ENCODE measurements at regions not wholly inside any gene's neighbourhood (a gene's known extent, or its start where the extent isn't known, plus 50 kb on each side); places are given as distances from the start of the nearest gene placed in this dataset.

GRCh38 chrX:127306262-127306661, 486.7 kb downstream of the PRR32 start:
- intact Hi-C loops (cut with DNase I) = no loop called here
- peaks cover 0 to 14% (median 0%) of the 10 kb centered on the region in 11 donors for H3K9me3 ChIP-seq
- H3K4me3 ChIP-seq = no peak overlapping the region
- no peak for TF ChIP-seq CTCF (IDR thresholded peaks at IDR 0.05)
- 67 to 76% methylated on average over 7 of the region's 7 CpGs for WGBS, 2 donors
- no peaks in the 10 kb centered on the region for H3K27me3 ChIP-seq
- no peaks in the 10 kb centered on the region for H3K36me3 ChIP-seq
- no peak for DNase-seq
- ATAC-seq = no peak
- no peaks in the 10 kb centered on the region for H3K4me1 ChIP-seq
- H3K27ac ChIP-seq = no peak overlapping the region

- WGBS, 2 donors = 72 to 78% methylated on average over 1 of the region's 1 CpG
- intact Hi-C loops (cut with DNase I) = no loop called here
- no peak for TF ChIP-seq CTCF (IDR thresholded peaks at IDR 0.05)
These were observed 494.1 kb downstream of the PRR32 start for GRCh38 chrX:127313635-127314034.

GRCh38 chrX:127317159-127317558, 497.6 kb downstream of the PRR32 start:
- ATAC-seq (no peak), DNase-seq (no peak)
- H3K4me1 ChIP-seq = no peaks in the 10 kb centered on the region
- 52 to 70% methylated on average over 2 of the region's 2 CpGs for WGBS, 2 donors
- intact Hi-C loops (cut with DNase I) = no loop called here
- no peak overlapping the region for H3K4me3 ChIP-seq
- no peak overlapping the region for H3K27ac ChIP-seq
- H3K36me3 ChIP-seq = no peaks in the 10 kb centered on the region
- no peak for TF ChIP-seq CTCF (IDR thresholded peaks at IDR 0.05)
- no peaks in the 10 kb centered on the region for H3K27me3 ChIP-seq
- H3K9me3 ChIP-seq = no peaks in the 10 kb centered on the region

More at GRCh38 chrX:127313635-127314034, 494.1 kb downstream of the PRR32 start:
- H3K9me3 ChIP-seq = peaks cover 0 to 6% (median 0%) of the 10 kb centered on the region in 11 donors
- no peaks in the 10 kb centered on the region for H3K27me3 ChIP-seq
- H3K36me3 ChIP-seq = no peaks in the 10 kb centered on the region
- no peaks in the 10 kb centered on the region for H3K4me1 ChIP-seq
- H3K27ac ChIP-seq = no peak overlapping the region
- no peak for DNase-seq
- no peak for ATAC-seq
- no peak overlapping the region for H3K4me3 ChIP-seq

GRCh38 chrX:127324128-127324527, 504.6 kb downstream of the PRR32 start:
- no peaks in the 10 kb centered on the region for H3K27me3 ChIP-seq
- no peaks in the 10 kb centered on the region for H3K4me1 ChIP-seq
- no peak for TF ChIP-seq CTCF (IDR thresholded peaks at IDR 0.05)
- ATAC-seq = no peak
- no peak overlapping the region for H3K27ac ChIP-seq
- WGBS, 2 donors = 90 to 91% methylated on average over 4 of the region's 4 CpGs
- intact Hi-C loops (cut with DNase I) = no loop called here
- no peaks in the 10 kb centered on the region for H3K9me3 ChIP-seq
- DNase-seq = no peak
- H3K36me3 ChIP-seq = no peaks in the 10 kb centered on the region
- no peak overlapping the region for H3K4me3 ChIP-seq
